NCI-H2227 treated with DMSO at 0.1 percent for 48 hours (cell line): ENCODE measurements at regions not wholly inside any gene's neighbourhood (a gene's known extent, or its start where the extent isn't known, plus 50 kb on each side); places are given as distances from the start of the nearest gene placed in this dataset.

Source experiments
- DNase-seq: peaks from one replicate; lab custom pipeline; 2025; lab: John Stamatoyannopoulos, UW

- DNase-seq, result no peak
Observed at GRCh38 chr16:80356365-80356764, 184.4 kb upstream of the DYNLRB2 start.

GRCh38 chr16:80355335-80355734, 185.5 kb upstream of the DYNLRB2 start:
- no peak for DNase-seq

- DNase-seq, result no peak
Observed at GRCh38 chr16:80350061-80350460, 190.7 kb upstream of the DYNLRB2 start.

GRCh38 chr16:80347900-80348299, 192.9 kb upstream of the DYNLRB2 start:
- no peak for DNase-seq

GRCh38 chr16:80347002-80347401, 193.8 kb upstream of the DYNLRB2 start:
- DNase-seq, result no peak

GRCh38 chr16:80346111-80346632, 194.6 kb upstream of the DYNLRB2 start:
- no peak for DNase-seq

GRCh38 chr16:80345701-80346100, 195.1 kb upstream of the DYNLRB2 start:
- DNase-seq, result no peak

GRCh38 chr16:80344570-80344969, 196.2 kb upstream of the DYNLRB2 start:
- no peak for DNase-seq

- DNase-seq, result no peak
Observed at GRCh38 chr16:80341263-80341662, 199.5 kb upstream of the DYNLRB2 start.

- DNase-seq, result no peak
Observed at GRCh38 chr16:80337786-80338185, 203.0 kb upstream of the DYNLRB2 start.

GRCh38 chr16:80330803-80331202, 210.0 kb upstream of the DYNLRB2 start:
- DNase-seq, result no peak

GRCh38 chr16:80330150-80330549, 210.6 kb upstream of the DYNLRB2 start:
- no peak for DNase-seq

- DNase-seq, result no peak
Observed at GRCh38 chr16:80327740-80328139, 213.1 kb upstream of the DYNLRB2 start.

- DNase-seq, result no peak
Observed at GRCh38 chr16:80324371-80324770, 216.4 kb upstream of the DYNLRB2 start.

- no peak for DNase-seq
Observed at GRCh38 chr16:80323808-80324195, 217.0 kb upstream of the DYNLRB2 start.

GRCh38 chr16:80323187-80323807, 217.5 kb upstream of the DYNLRB2 start:
- no peak for DNase-seq

GRCh38 chr16:80319181-80319580, 221.6 kb upstream of the DYNLRB2 start:
- DNase-seq, result no peak

GRCh38 chr16:80318107-80318506, 222.7 kb upstream of the DYNLRB2 start:
- DNase-seq, result no peak

- no peak for DNase-seq
Observed at GRCh38 chr16:80317599-80318037, 223.2 kb upstream of the DYNLRB2 start.

GRCh38 chr16:80317116-80317515, 223.7 kb upstream of the DYNLRB2 start:
- no peak for DNase-seq

GRCh38 chr16:80314042-80314441, 226.8 kb upstream of the DYNLRB2 start:
- no peak for DNase-seq

- DNase-seq, result no peak
Observed at GRCh38 chr16:80309178-80309577, 231.6 kb upstream of the DYNLRB2 start.

GRCh38 chr16:80305410-80305809, 235.4 kb upstream of the DYNLRB2 start:
- DNase-seq, result no peak

GRCh38 chr16:80303691-80304090, 237.1 kb upstream of the DYNLRB2 start:
- no peak for DNase-seq
